ENCODE measurements at regions not wholly inside any gene's neighbourhood (a gene's known extent, or its start where the extent isn't known, plus 50 kb on each side); places are given as distances from the start of the nearest gene placed in this dataset.

- Histone ChIP-seq H3K4me2 (ENCODE audit: low read length) (no peak overlapping the region), H2AFZ (ENCODE audit: insufficient read depth, low read length, poor library complexity) (no peak overlapping the region), H2BK12ac (ENCODE audit: low read length) (no peak overlapping the region), H3K36me3 (ENCODE audit: control insufficient read depth in 1 of 2, insufficient read depth in 2 of 2, low read length in 2 of 2) (no peaks in the 10 kb centered on the region), H3K79me1 (ENCODE audit: low read length) (no peaks in the 10 kb centered on the region), H4K12ac (ENCODE audit: low read depth, low read length) (no peak overlapping the region), H3K79me2 (ENCODE audit: control insufficient read depth, insufficient read depth, low read length, poor library complexity) (no peaks in the 10 kb centered on the region), H3K9me3 (ENCODE audit: insufficient read depth, low read depth, low read length) (no peaks in the 10 kb centered on the region), H4K91ac (ENCODE audit: low read depth, low read length) (no peak overlapping the region), H3K14ac (ENCODE audit: low read length) (no peak overlapping the region), H3K27me3 (ENCODE audit: insufficient read depth, low read length) (no peaks in the 10 kb centered on the region), H3K27ac (ENCODE audit: low read depth, low read length) (no peak overlapping the region), H3K4me3 (ENCODE audit: low read depth, low read length) (no peak overlapping the region), H3K4ac (ENCODE audit: low read depth, low read length) (no peak overlapping the region), H2BK120ac (ENCODE audit: insufficient read depth, low read length, poor library complexity) (no peak overlapping the region), H3K18ac (ENCODE audit: low read length) (no peak overlapping the region), H2BK5ac (ENCODE audit: low read depth, low read length, poor library complexity) (no peak overlapping the region), H4K8ac (ENCODE audit: low read depth, low read length) (no peak overlapping the region), H3K23ac (ENCODE audit: low read length) (no peak overlapping the region), H3K4me1 (ENCODE audit: control insufficient read depth in 1 of 2, insufficient read depth in 2 of 2, low read length in 2 of 2) (no peaks in the 10 kb centered on the region), H2AK5ac (ENCODE audit: low read length) (no peak overlapping the region), H3K9ac (ENCODE audit: low read length) (no peak overlapping the region)
- DNase-seq, result no peak
- WGBS (ENCODE audit: extremely low coverage, insufficient coverage, insufficient read length), result no CpG with 5 or more reads among the region's 2 CpGs
Measured at GRCh38 chr11:80900265-80900664, 1459.4 kb upstream of the TENM4 start.

GRCh38 chr11:80899381-80899780, 1458.6 kb upstream of the TENM4 start:
- DNase-seq, result no peak
- no peak overlapping the region for H2AK5ac ChIP-seq (ENCODE audit: low read length)
- WGBS (ENCODE audit: extremely low coverage, insufficient coverage, insufficient read length), result no CpG with 5 or more reads among the region's 1 CpG
- H2BK120ac ChIP-seq (ENCODE audit: insufficient read depth, low read length, poor library complexity), result no peak overlapping the region
- H4K12ac ChIP-seq (ENCODE audit: low read depth, low read length), result no peak overlapping the region
- no peak overlapping the region for H3K4me3 ChIP-seq (ENCODE audit: low read depth, low read length)
- no peak overlapping the region for H3K14ac ChIP-seq (ENCODE audit: low read length)
- no peak overlapping the region for H2BK12ac ChIP-seq (ENCODE audit: low read length)
- H4K91ac ChIP-seq (ENCODE audit: low read depth, low read length), result no peak overlapping the region
- no peaks in the 10 kb centered on the region for H3K79me2 ChIP-seq (ENCODE audit: control insufficient read depth, insufficient read depth, low read length, poor library complexity)
- H3K79me1 ChIP-seq (ENCODE audit: low read length), result no peaks in the 10 kb centered on the region
- no peaks in the 10 kb centered on the region for H3K27me3 ChIP-seq (ENCODE audit: insufficient read depth, low read length)
- H3K4me1 ChIP-seq (ENCODE audit: control insufficient read depth in 1 of 2, insufficient read depth in 2 of 2, low read length in 2 of 2), result no peaks in the 10 kb centered on the region
- H3K4me2 ChIP-seq (ENCODE audit: low read length), result no peak overlapping the region
- H2AFZ ChIP-seq (ENCODE audit: insufficient read depth, low read length, poor library complexity), result no peak overlapping the region
- no peak overlapping the region for H3K23ac ChIP-seq (ENCODE audit: low read length)
- no peak overlapping the region for H3K9ac ChIP-seq (ENCODE audit: low read length)
- H3K27ac ChIP-seq (ENCODE audit: low read depth, low read length), result no peak overlapping the region
- no peak overlapping the region for H3K4ac ChIP-seq (ENCODE audit: low read depth, low read length)
- no peak overlapping the region for H2BK5ac ChIP-seq (ENCODE audit: low read depth, low read length, poor library complexity)
- H3K36me3 ChIP-seq (ENCODE audit: control insufficient read depth in 1 of 2, insufficient read depth in 2 of 2, low read length in 2 of 2), result no peaks in the 10 kb centered on the region
- no peaks in the 10 kb centered on the region for H3K9me3 ChIP-seq (ENCODE audit: insufficient read depth, low read depth, low read length)
- H4K8ac ChIP-seq (ENCODE audit: low read depth, low read length), result no peak overlapping the region
- no peak overlapping the region for H3K18ac ChIP-seq (ENCODE audit: low read length)

GRCh38 chr11:80898910-80899309, 1458.1 kb upstream of the TENM4 start:
- Histone ChIP-seq H2BK12ac (ENCODE audit: low read length) (no peak overlapping the region), H2BK120ac (ENCODE audit: insufficient read depth, low read length, poor library complexity) (no peak overlapping the region), H3K18ac (ENCODE audit: low read length) (no peak overlapping the region), H2AFZ (ENCODE audit: insufficient read depth, low read length, poor library complexity) (no peak overlapping the region), H3K27me3 (ENCODE audit: insufficient read depth, low read length) (no peaks in the 10 kb centered on the region), H3K23ac (ENCODE audit: low read length) (no peak overlapping the region), H4K12ac (ENCODE audit: low read depth, low read length) (no peak overlapping the region), H3K9ac (ENCODE audit: low read length) (no peak overlapping the region), H3K4me1 (ENCODE audit: control insufficient read depth in 1 of 2, insufficient read depth in 2 of 2, low read length in 2 of 2) (no peaks in the 10 kb centered on the region), H4K91ac (ENCODE audit: low read depth, low read length) (no peak overlapping the region), H3K4me2 (ENCODE audit: low read length) (no peak overlapping the region), H3K36me3 (ENCODE audit: control insufficient read depth in 1 of 2, insufficient read depth in 2 of 2, low read length in 2 of 2) (no peaks in the 10 kb centered on the region), H2BK5ac (ENCODE audit: low read depth, low read length, poor library complexity) (no peak overlapping the region), H3K27ac (ENCODE audit: low read depth, low read length) (no peak overlapping the region), H3K4me3 (ENCODE audit: low read depth, low read length) (no peak overlapping the region), H2AK5ac (ENCODE audit: low read length) (no peak overlapping the region), H3K4ac (ENCODE audit: low read depth, low read length) (no peak overlapping the region), H4K8ac (ENCODE audit: low read depth, low read length) (no peak overlapping the region), H3K79me1 (ENCODE audit: low read length) (no peaks in the 10 kb centered on the region), H3K14ac (ENCODE audit: low read length) (no peak overlapping the region), H3K9me3 (ENCODE audit: insufficient read depth, low read depth, low read length) (no peaks in the 10 kb centered on the region), H3K79me2 (ENCODE audit: control insufficient read depth, insufficient read depth, low read length, poor library complexity) (no peaks in the 10 kb centered on the region)
- DNase-seq, result no peak
- no CpG with 5 or more reads among the region's 4 CpGs for WGBS (ENCODE audit: extremely low coverage, insufficient coverage, insufficient read length)

- H2BK120ac ChIP-seq (ENCODE audit: insufficient read depth, low read length, poor library complexity), result no peak overlapping the region
- H4K12ac ChIP-seq (ENCODE audit: low read depth, low read length), result no peak overlapping the region
- H3K4ac ChIP-seq (ENCODE audit: low read depth, low read length), result no peak overlapping the region
- no peak for DNase-seq
- no peak overlapping the region for H2AFZ ChIP-seq (ENCODE audit: insufficient read depth, low read length, poor library complexity)
- no peak overlapping the region for H2BK12ac ChIP-seq (ENCODE audit: low read length)
- H3K9ac ChIP-seq (ENCODE audit: low read length), result no peak overlapping the region
- no peak overlapping the region for H4K91ac ChIP-seq (ENCODE audit: low read depth, low read length)
- no peak overlapping the region for H4K8ac ChIP-seq (ENCODE audit: low read depth, low read length)
- H3K36me3 ChIP-seq (ENCODE audit: control insufficient read depth in 1 of 2, insufficient read depth in 2 of 2, low read length in 2 of 2), result no peaks in the 10 kb centered on the region
- no peaks in the 10 kb centered on the region for H3K79me2 ChIP-seq (ENCODE audit: control insufficient read depth, insufficient read depth, low read length, poor library complexity)
- H2BK5ac ChIP-seq (ENCODE audit: low read depth, low read length, poor library complexity), result no peak overlapping the region
- H3K9me3 ChIP-seq (ENCODE audit: insufficient read depth, low read depth, low read length), result no peaks in the 10 kb centered on the region
- H3K4me2 ChIP-seq (ENCODE audit: low read length), result no peak overlapping the region
- H3K23ac ChIP-seq (ENCODE audit: low read length), result no peak overlapping the region
- no peaks in the 10 kb centered on the region for H3K4me1 ChIP-seq (ENCODE audit: control insufficient read depth in 1 of 2, insufficient read depth in 2 of 2, low read length in 2 of 2)
- no peak overlapping the region for H3K14ac ChIP-seq (ENCODE audit: low read length)
- no peaks in the 10 kb centered on the region for H3K79me1 ChIP-seq (ENCODE audit: low read length)
- no peak overlapping the region for H3K4me3 ChIP-seq (ENCODE audit: low read depth, low read length)
- H3K27me3 ChIP-seq (ENCODE audit: insufficient read depth, low read length), result no peaks in the 10 kb centered on the region
- H3K27ac ChIP-seq (ENCODE audit: low read depth, low read length), result no peak overlapping the region
- H3K18ac ChIP-seq (ENCODE audit: low read length), result no peak overlapping the region
- H2AK5ac ChIP-seq (ENCODE audit: low read length), result no peak overlapping the region
Measured at GRCh38 chr11:80886684-80887083, 1445.9 kb upstream of the TENM4 start.

Data from trophoblast cell (in vitro differentiated cells and primary cell).